Left renal pelvis (tissue), 4 donors: ENCODE measurements at regions not wholly inside any gene's neighbourhood (a gene's known extent, or its start where the extent isn't known, plus 50 kb on each side); places are given as distances from the start of the nearest gene placed in this dataset.

ENCODE experiments used
- DNase-seq, 4 donors: peaks; one replicate each; pipeline ENCODE4 v3.0.0-alpha.2; 2013; ENCODE audit warnings: low read depth in 4 of 4, low spot score in 3 of 4

GRCh38 chr1:79638382-79638781 is 631.9 kb upstream of the ADGRL4 start:
- DNase-seq = no peak

- DNase-seq = no peak
Observed at GRCh38 chr1:79633456-79633855, 626.9 kb upstream of the ADGRL4 start.

- DNase-seq = no peak
Observed at GRCh38 chr1:79629414-79629813, 622.9 kb upstream of the ADGRL4 start.

GRCh38 chr1:79617777-79618176 is 611.2 kb upstream of the ADGRL4 start:
- no peak for DNase-seq

- DNase-seq = no peak
Observed at GRCh38 chr1:79614762-79615161, 608.2 kb upstream of the ADGRL4 start.

- DNase-seq = no peak
Observed at GRCh38 chr1:79614106-79614505, 607.6 kb upstream of the ADGRL4 start.

- no peak for DNase-seq
Observed at GRCh38 chr1:79613046-79613445, 606.5 kb upstream of the ADGRL4 start.

GRCh38 chr1:79604490-79605198 is 598.1 kb upstream of the ADGRL4 start:
- no peak for DNase-seq

- no peak for DNase-seq
Observed at GRCh38 chr1:79603843-79604242, 597.3 kb upstream of the ADGRL4 start.

GRCh38 chr1:79599257-79599656 is 592.7 kb upstream of the ADGRL4 start:
- DNase-seq = no peak

- DNase-seq = no peak
Observed at GRCh38 chr1:79595931-79596330, 589.4 kb upstream of the ADGRL4 start.

GRCh38 chr1:79594121-79594698 is 587.7 kb upstream of the ADGRL4 start:
- no peak for DNase-seq

- DNase-seq = no peak
Observed at GRCh38 chr1:79592707-79593106, 586.2 kb upstream of the ADGRL4 start.

- no peak for DNase-seq
Observed at GRCh38 chr1:79588719-79589118, 582.2 kb upstream of the ADGRL4 start.

- DNase-seq = no peak
Observed at GRCh38 chr1:79587229-79587628, 580.7 kb upstream of the ADGRL4 start.

GRCh38 chr1:79585801-79586200 is 579.3 kb upstream of the ADGRL4 start:
- no peak for DNase-seq

GRCh38 chr1:79575424-79575823 is 568.9 kb upstream of the ADGRL4 start:
- DNase-seq = no peak

GRCh38 chr1:79568411-79568810 is 561.9 kb upstream of the ADGRL4 start:
- no peak for DNase-seq

GRCh38 chr1:79561521-79561978 is 555.0 kb upstream of the ADGRL4 start:
- DNase-seq = no peak

GRCh38 chr1:79556189-79556588 is 549.7 kb upstream of the ADGRL4 start:
- DNase-seq = no peak

- no peak for DNase-seq
Observed at GRCh38 chr1:79554688-79555087, 548.2 kb upstream of the ADGRL4 start.

GRCh38 chr1:79551321-79551720 is 544.8 kb upstream of the ADGRL4 start:
- DNase-seq = no peak

GRCh38 chr1:79550402-79550801 is 543.9 kb upstream of the ADGRL4 start:
- DNase-seq = no peak
